Progenitor cell of endocrine pancreas (in vitro differentiated cells): ENCODE measurements at regions not wholly inside any gene's neighbourhood (a gene's known extent, or its start where the extent isn't known, plus 50 kb on each side); places are given as distances from the start of the nearest gene placed in this dataset.
A peak's percentile ranks its signal among the peaks of the same experiment; 100 is the strongest.

Experiments used
- DNase-seq: peaks from one replicate; pipeline ENCODE4 v3.0.0; 2021; ENCODE audit warnings: low spot score; ENCODE audit not compliant: unreplicated experiment
- H3K27ac Mint-ChIP-seq: 2 replicates; pipeline ENCODE4 v1.8.0; 2021; ENCODE audit warnings: mild to moderate bottlenecking, moderate library complexity, mixed read lengths
- H3K27me3 Mint-ChIP-seq: 2 replicates; pipeline ENCODE4 v1.8.0; 2021; ENCODE audit warnings: mixed read lengths
- H3K36me3 Mint-ChIP-seq: 2 replicates; pipeline ENCODE4 v1.8.0; 2022; ENCODE audit warnings: mixed read lengths; ENCODE audit not compliant: insufficient read depth
- H3K4me1 Mint-ChIP-seq: 2 replicates; pipeline ENCODE4 v1.8.0; 2021; ENCODE audit warnings: low read depth, mixed read lengths
- H3K4me3 Mint-ChIP-seq: 2 replicates; pipeline ENCODE4 v1.8.0; 2021; ENCODE audit warnings: low read depth, mild to moderate bottlenecking, moderate library complexity, mixed read lengths
- H3K9me3 Mint-ChIP-seq: 2 replicates; pipeline ENCODE4 v1.8.0; 2021; ENCODE audit warnings: low read depth, mixed read lengths
- TF ChIP-seq, protein P1 (sequence below): fragments of 200-600 bp; sonication (generic); IDR thresholded peaks from one replicate; pipeline ENCODE4 v1.5.0; 2021; ENCODE audit warnings: antibody characterized with exemption, mild to moderate bottlenecking; ENCODE audit not compliant: unreplicated experiment

DNA sequence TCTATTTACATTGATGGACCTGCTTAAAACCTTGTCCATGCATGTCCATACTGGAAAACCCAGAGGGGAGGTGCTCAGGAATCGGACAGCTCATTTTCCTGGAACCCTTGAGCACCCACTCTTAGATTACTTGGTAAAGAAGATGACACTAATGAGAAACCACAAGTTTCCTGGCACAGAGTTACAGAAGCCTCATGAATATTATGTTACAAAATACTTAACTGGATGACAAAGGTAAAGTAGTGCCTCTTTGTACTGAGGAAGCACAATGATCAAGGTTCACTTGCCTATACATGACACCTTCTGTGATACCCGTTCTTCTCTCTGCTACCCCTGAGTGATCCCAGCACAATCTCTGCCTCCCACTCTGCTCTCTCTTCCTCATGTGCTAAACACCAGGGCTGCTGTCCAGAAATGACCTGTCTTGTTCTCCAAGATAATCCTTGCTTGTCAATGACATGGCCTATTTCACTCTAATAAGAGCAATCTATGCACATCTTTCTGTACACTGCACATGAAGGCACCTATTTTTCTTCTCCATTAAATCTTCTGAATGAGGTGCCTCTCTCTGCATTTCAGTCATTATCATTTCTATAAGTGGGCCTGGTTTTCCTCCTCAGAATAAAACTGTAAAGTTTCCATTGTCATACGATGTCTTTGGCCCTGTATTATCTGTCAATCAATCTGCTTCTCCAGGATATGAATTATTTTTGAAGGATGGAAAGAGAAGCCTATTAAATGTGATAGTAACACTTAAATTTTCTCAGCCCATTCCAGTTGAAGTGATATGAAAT lies 684.0 kb upstream of the ACO1 start:
- Mint-ChIP-seq H3K4me3 (no peak overlapping the region), H3K4me1 (peaks cover 3% of the 10 kb centered on the region), H3K27ac (no peak overlapping the region), H3K36me3 (no peaks in the 10 kb centered on the region), H3K27me3 (no peaks in the 10 kb centered on the region), H3K9me3 (no peaks in the 10 kb centered on the region)
- TF ChIP-seq, protein P1, sequence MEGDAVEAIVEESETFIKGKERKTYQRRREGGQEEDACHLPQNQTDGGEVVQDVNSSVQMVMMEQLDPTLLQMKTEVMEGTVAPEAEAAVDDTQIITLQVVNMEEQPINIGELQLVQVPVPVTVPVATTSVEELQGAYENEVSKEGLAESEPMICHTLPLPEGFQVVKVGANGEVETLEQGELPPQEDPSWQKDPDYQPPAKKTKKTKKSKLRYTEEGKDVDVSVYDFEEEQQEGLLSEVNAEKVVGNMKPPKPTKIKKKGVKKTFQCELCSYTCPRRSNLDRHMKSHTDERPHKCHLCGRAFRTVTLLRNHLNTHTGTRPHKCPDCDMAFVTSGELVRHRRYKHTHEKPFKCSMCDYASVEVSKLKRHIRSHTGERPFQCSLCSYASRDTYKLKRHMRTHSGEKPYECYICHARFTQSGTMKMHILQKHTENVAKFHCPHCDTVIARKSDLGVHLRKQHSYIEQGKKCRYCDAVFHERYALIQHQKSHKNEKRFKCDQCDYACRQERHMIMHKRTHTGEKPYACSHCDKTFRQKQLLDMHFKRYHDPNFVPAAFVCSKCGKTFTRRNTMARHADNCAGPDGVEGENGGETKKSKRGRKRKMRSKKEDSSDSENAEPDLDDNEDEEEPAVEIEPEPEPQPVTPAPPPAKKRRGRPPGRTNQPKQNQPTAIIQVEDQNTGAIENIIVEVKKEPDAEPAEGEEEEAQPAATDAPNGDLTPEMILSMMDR: no peak
- no peak for DNase-seq

DNA sequence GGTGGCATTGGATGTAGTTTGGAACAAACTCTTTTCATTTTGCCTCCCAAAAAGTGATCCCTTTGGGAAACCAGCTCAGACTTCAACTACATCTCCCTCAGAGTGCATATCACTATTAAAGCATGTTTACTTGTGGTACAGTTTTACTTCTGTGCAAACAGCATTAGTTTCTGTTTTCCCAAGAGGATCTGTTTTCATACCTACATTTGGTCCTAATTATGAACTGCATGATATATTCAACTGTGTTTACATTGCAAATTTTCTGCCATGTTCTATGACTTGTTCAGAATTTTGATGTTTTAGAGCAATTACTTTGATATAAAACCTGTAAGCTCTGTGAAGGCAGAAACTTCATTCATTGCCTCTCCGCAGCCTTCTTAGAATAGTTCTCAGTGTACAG lies 681.5 kb upstream of the ACO1 start:
- DNase-seq: no peak
- H3K9me3 Mint-ChIP-seq: peaks cover 4% of the 10 kb centered on the region
- H3K4me1 Mint-ChIP-seq: peaks cover 3% of the 10 kb centered on the region
- peaks cover 1% of the 10 kb centered on the region for H3K36me3 Mint-ChIP-seq
- H3K4me3 Mint-ChIP-seq: no peak overlapping the region
- no peaks in the 10 kb centered on the region for H3K27me3 Mint-ChIP-seq
- TF ChIP-seq, protein P1: no peak
- no peak overlapping the region for H3K27ac Mint-ChIP-seq

DNA sequence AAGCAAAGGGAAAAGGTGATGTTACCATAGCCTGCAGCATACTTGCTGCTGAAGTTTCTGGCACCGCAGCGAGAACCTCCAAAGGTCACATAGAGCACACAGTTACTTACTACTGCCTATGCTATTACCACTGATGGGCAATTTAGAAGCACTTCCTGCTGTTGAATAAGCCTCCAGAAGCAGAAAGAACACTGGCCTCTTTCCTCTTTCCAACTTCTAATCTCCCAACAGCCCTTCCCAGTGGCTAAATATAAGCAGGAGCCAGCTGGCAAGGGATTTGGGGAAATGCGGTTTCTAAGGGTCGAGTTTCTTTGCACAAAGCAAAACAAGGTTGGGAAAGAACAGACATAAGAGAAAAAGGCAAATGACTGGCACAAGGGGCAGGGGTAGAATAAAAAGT lies 669.2 kb upstream of the ACO1 start:
- Mint-ChIP-seq H3K4me3 (no peak overlapping the region), H3K36me3 (no peaks in the 10 kb centered on the region), H3K27ac (no peak overlapping the region), H3K27me3 (no peaks in the 10 kb centered on the region), H3K9me3 (no peaks in the 10 kb centered on the region), H3K4me1 (peaks cover 4% of the 10 kb centered on the region)
- no peak for DNase-seq
- TF ChIP-seq, protein P1: no peak

DNA sequence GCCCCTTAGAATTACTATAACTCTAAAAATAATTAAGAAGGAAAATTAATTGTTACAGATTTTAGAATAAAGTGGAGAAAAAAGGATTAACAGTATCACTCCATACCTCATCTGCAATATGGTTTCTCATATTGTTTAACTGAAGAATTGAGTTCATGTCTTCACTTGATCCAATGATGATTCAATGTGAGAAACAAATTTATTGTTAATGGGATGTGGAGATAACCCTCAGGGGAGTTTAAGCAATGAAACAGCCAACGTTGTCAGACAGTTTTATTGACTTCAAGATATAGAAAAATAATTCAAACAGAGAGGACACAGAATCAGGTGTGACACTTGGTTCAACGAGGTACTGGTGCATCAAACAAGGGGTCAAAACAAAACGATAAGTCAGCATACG lies 665.2 kb upstream of the ACO1 start:
- DNase-seq: no peak
- H3K27ac Mint-ChIP-seq: no peak overlapping the region
- H3K27me3 Mint-ChIP-seq: no peaks in the 10 kb centered on the region
- no peak overlapping the region for H3K4me3 Mint-ChIP-seq
- no peaks in the 10 kb centered on the region for H3K9me3 Mint-ChIP-seq
- peaks cover 3% of the 10 kb centered on the region for H3K4me1 Mint-ChIP-seq
- no peaks in the 10 kb centered on the region for H3K36me3 Mint-ChIP-seq
- TF ChIP-seq, protein P1: no peak

DNA sequence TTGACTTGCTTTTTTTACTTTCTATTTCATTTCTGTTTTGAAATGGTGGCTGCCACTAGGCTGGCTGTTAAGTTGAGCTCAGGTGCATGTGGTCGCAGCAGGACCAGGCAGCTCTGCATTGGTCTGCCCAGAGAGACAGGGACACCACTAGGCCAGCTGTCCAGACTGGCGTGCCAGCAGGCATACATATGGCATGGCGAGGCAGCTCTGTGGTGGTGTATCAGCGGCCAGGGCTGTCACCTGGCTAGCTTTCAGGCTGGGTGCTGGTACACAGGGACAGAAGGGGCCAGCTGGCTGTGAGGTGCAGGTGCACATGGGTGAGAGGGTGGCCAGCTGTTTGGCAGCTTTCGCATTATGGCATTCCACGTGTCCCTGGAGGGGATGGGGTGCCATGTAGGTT lies 654.0 kb upstream of the ACO1 start:
- Mint-ChIP-seq H3K27ac (peak overlapping the region; percentile 2), H3K27me3 (no peaks in the 10 kb centered on the region), H3K36me3 (no peaks in the 10 kb centered on the region), H3K9me3 (no peaks in the 10 kb centered on the region), H3K4me1 (peaks cover 2% of the 10 kb centered on the region), H3K4me3 (no peak overlapping the region)
- TF ChIP-seq, protein P1: no peak
- DNase-seq: no peak
